Neuron (in vitro differentiated cells): ENCODE measurements at regions not wholly inside any gene's neighbourhood (a gene's known extent, or its start where the extent isn't known, plus 50 kb on each side); places are given as distances from the start of the nearest gene placed in this dataset.

Experiments used
- H2AFZ ChIP-seq: one replicate; pipeline ENCODE4 v1.6.1; 2013; ENCODE audit warnings: low read depth, mild to moderate bottlenecking, inconsistent platforms, low read length, moderate library complexity
- H3K27me3 ChIP-seq: one replicate; pipeline ENCODE4 v1.6.1; 2013; ENCODE audit warnings: low read length; ENCODE audit not compliant: insufficient read depth
- H3K36me3 ChIP-seq: one replicate; pipeline ENCODE4 v1.6.1; 2013; ENCODE audit warnings: low read length; ENCODE audit not compliant: insufficient read depth
- H3K4me1 ChIP-seq: one replicate; pipeline ENCODE4 v1.6.1; 2013; ENCODE audit warnings: low read length; ENCODE audit not compliant: insufficient read depth
- H3K4me3 ChIP-seq: 2 replicates; pipeline ENCODE4 v1.5.1; 2013; ENCODE audit warnings: mild to moderate bottlenecking, low read length, moderate library complexity
- H3K9me3 ChIP-seq: one replicate; pipeline ENCODE4 v1.6.1; 2013; ENCODE audit warnings: low read length

DNA sequence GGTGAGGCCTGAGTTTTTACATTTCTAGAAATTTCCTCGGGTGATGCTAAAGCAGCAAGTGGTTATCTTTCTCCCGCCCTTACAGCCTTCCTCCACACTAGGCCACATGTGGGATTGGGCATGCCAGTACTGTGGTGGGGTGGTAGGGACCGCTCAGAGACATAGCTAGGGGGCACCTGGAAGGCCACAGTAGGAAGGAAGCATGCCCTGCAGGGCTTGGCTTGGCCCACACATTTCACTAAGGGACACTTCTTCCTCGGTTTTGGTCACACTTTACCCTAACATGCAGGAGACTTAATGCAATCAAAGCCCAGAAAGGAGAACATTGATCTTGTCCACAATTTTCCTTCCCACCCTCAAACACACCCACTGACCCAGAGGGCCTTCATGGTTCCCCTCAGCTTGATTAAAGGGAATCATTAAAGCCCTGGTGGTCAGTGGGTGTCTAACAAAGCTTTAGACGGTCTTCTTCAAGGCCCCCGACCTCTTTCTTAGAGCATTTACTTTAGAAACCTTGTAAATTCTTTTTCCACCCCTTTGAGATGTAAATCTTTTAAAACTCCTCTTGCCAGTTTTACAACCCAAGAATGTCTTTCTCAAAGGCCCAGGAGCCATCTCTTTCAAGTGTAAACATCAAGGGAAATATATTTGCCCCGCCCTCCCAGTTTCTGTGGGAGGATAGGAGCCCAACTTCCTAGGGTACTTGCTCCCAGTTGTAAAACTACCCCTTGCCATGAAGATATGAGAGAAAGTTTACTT, 246.4 kb upstream of the PTBP2 start:
- no peak overlapping the region for H3K4me3 ChIP-seq
- H3K4me1 ChIP-seq: peaks cover 32% of the 10 kb centered on the region
- H2AFZ ChIP-seq: no peak overlapping the region
- no peaks in the 10 kb centered on the region for H3K36me3 ChIP-seq
- H3K27me3 ChIP-seq: no peaks in the 10 kb centered on the region
- no peaks in the 10 kb centered on the region for H3K9me3 ChIP-seq

DNA sequence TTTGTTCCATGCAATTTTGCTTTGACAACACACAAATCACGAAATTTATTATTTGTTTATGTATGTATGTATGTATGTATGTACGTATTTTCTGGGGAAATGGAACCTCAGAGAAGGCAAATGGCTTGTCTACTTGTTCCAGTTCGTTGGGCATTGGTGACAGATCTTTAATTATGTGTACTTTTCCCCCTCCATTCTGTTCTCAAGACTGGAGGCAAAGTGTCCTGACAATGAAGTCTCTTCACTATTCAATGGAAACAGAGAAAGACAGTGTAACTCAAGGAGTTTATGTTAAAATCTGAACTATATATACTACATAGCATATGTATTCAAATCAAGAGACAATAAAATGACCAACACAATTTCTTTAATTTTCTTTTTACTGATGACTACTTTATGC, 245.7 kb upstream of the PTBP2 start:
- H3K27me3 ChIP-seq: no peaks in the 10 kb centered on the region
- H3K36me3 ChIP-seq: no peaks in the 10 kb centered on the region
- no peak overlapping the region for H2AFZ ChIP-seq

DNA sequence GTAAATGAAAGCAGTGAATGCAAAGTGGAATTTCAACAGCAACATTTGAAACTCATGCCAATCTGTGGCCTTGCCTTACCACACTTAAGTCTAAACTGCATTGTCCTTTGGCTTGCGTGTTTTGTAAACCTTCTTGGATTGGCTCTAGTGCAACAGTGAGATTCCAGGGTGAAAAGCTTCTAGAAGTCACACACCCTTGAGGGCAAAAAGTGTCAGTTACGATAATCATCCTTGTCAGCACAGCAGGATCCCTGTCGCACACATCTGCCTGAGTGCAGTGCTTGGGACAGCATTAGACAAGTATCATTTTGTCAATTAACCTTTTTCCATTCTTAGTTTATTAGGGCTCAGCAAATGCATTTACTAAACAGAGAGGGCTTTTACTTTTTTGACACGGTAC, 243.4 kb upstream of the PTBP2 start:
- Histone ChIP-seq H3K4me3 (no peak overlapping the region), H3K36me3 (no peaks in the 10 kb centered on the region), H2AFZ (no peak overlapping the region), H3K4me1 (peaks cover 44% of the 10 kb centered on the region), H3K9me3 (no peaks in the 10 kb centered on the region), H3K27me3 (no peaks in the 10 kb centered on the region)

More for the DNA sequence above, 245.7 kb upstream of the PTBP2 start:
- Histone ChIP-seq H3K4me1 (peaks cover 32% of the 10 kb centered on the region), H3K9me3 (no peaks in the 10 kb centered on the region), H3K4me3 (no peak overlapping the region)

DNA sequence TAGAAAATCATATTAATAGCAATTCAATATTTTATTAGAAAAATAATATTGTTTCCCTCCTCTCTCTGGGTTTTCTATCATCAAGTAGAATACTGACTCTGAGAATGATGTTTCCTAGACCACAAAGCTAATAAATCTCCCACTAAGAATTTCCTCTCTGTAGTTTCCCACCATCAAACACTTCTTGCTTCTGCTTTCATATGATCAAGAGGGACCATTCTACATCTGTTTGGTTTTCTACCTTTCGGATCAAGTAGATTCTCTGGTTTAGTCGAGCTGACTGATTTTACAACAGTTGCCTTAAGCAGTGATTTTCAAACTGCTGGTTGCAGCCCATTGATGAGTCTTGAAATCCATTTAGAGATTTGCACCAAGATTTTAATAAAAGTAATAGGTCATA, 240.2 kb upstream of the PTBP2 start:
- Histone ChIP-seq H3K36me3 (no peaks in the 10 kb centered on the region), H3K9me3 (no peaks in the 10 kb centered on the region), H3K27me3 (no peaks in the 10 kb centered on the region), H2AFZ (no peak overlapping the region), H3K4me3 (no peak overlapping the region), H3K4me1 (peaks cover 17% of the 10 kb centered on the region)

DNA sequence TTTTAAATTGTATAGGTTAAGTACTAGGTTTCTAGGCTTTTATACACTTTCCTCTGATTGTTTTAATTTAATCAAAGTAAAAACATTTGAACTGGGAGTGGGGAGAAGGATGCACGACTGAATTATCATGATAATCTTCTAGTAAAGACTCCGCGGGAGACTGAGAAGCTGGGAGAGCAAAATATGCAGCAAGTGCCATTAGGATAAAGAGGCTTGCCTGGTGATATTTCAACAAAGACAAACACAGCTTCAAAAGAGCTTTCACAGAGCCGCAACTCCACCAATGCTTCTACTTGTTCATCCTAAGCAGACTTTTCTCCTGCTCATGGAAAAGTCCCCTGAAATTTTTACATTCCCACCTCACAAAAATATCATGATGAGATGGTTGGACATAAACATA, 239.0 kb upstream of the PTBP2 start:
- Histone ChIP-seq H3K9me3 (no peaks in the 10 kb centered on the region), H3K27me3 (no peaks in the 10 kb centered on the region), H2AFZ (peak overlapping the region; percentile 81), H3K36me3 (no peaks in the 10 kb centered on the region), H3K4me3 (peak overlapping the region; percentile 33), H3K4me1 (peaks cover 24% of the 10 kb centered on the region)

DNA sequence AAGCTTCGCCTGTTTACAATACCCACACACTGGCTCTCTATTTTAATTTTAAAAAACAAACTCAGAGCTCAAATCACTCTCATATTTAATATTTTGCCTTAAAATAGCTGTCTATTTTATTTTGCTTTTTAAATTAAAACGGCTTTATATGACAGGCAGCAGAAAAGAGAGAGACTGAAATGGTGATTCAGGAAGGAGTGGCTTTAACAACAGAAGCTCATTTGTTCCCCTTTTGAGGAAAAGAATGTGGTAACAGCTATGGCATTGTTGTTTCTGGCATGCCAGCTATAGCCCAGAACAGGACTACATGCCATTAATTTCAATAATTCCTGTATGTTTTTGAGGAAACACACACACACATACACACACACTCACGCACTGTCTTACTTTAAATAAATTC, 234.2 kb upstream of the PTBP2 start:
- Histone ChIP-seq H2AFZ (no peak overlapping the region), H3K27me3 (no peaks in the 10 kb centered on the region), H3K4me3 (no peak overlapping the region), H3K9me3 (no peaks in the 10 kb centered on the region), H3K36me3 (no peaks in the 10 kb centered on the region), H3K4me1 (peaks cover 21% of the 10 kb centered on the region)

DNA sequence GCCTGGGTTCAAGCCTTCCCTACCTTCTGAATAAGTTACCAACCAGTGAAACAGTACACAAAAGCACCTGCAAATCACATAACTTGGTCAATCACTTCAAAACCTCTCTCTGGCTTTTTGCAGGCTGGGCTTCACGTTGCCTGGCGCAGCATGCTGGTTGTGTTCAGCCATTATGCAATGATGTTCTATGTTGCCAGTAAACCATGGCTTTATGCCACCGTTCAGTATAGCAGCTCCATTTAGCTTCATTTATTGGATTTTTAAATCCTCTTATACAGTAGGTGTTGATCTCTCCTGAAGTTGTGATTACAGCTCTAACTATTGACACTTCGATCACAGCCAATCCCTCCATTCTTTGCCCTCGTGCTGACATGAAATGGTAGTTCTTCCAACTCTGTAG, 233.6 kb upstream of the PTBP2 start:
- H3K4me3 ChIP-seq: no peak overlapping the region
- no peaks in the 10 kb centered on the region for H3K9me3 ChIP-seq

DNA sequence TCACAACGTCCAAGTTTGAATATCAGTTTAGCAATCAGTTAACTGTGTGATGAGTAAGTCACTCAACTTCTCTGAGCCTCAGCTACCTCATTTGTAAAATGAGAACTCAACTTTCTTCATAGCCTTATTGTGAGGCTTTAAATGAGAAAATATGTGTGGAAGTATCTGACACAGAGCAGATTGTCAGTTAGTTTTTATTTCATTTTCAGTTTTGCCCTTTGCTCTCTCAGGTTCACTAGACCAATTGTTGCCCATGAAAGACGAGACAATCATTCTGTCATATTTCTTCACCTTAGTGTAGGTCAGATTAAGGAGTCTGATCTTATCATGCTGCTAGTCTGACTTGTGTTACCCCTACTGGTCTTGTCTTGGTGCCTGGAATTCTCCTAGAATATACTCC, 232.8 kb upstream of the PTBP2 start:
- Histone ChIP-seq H3K4me3 (no peak overlapping the region), H3K36me3 (no peaks in the 10 kb centered on the region), H3K27me3 (no peaks in the 10 kb centered on the region), H3K9me3 (no peaks in the 10 kb centered on the region), H2AFZ (no peak overlapping the region), H3K4me1 (peaks cover 16% of the 10 kb centered on the region)

More for the DNA sequence above, 233.6 kb upstream of the PTBP2 start:
- H2AFZ ChIP-seq: no peak overlapping the region
- H3K27me3 ChIP-seq: no peaks in the 10 kb centered on the region
- H3K4me1 ChIP-seq: peaks cover 17% of the 10 kb centered on the region
- H3K36me3 ChIP-seq: no peaks in the 10 kb centered on the region

DNA sequence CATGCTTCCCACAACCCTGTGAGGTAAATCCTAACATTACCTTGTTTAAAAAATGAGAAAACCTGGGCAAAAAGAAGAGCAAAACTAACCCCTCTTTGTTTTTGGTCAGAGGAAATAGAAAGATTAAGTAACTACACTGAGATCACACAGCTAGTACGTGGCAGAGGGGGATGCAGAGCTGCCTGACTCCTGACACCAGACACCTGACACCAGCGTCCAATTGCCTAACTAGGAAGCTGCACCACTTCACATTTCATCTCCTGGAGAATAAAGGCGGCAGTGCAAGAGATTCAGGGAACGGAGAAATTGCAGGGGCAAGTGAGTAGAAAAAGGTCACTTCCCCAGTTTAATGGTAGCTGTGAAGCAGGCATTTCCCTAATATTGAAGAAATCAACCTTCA, 229.3 kb upstream of the PTBP2 start:
- no peaks in the 10 kb centered on the region for H3K36me3 ChIP-seq
- no peaks in the 10 kb centered on the region for H3K27me3 ChIP-seq
- H2AFZ ChIP-seq: no peak overlapping the region
- no peaks in the 10 kb centered on the region for H3K9me3 ChIP-seq
- no peak overlapping the region for H3K4me3 ChIP-seq
- H3K4me1 ChIP-seq: peaks cover 11% of the 10 kb centered on the region

DNA sequence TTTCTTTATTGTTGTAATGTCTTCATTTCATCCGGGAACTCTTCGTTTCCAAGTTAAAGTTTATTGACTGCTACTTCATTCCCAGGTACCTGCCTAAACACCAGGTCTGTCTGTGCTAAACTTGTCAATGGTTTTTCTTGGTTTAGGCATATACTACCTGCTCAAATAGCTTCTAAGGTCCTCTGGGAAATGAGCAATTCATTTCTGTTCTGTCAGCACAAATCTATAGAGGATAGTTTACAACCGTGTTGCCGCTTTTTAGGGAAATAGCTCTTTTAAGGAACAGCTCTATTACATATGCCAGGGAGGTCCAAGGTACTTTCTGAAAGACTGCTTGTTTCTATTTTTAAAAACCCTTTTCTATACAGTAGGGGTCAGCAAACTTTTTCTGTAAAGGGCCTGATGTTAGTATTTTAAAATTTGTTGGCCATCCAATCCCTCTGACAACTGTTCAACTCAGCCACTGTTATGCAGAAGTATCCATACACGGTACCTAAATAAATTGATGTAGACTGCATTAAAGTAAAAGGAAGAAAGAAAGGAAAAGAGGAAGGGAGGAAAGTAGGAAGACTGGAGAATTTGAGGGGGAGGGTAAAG, 222.7 kb upstream of the PTBP2 start:
- Histone ChIP-seq H3K4me1 (no peaks in the 10 kb centered on the region), H3K27me3 (no peaks in the 10 kb centered on the region), H3K4me3 (no peak overlapping the region)

DNA sequence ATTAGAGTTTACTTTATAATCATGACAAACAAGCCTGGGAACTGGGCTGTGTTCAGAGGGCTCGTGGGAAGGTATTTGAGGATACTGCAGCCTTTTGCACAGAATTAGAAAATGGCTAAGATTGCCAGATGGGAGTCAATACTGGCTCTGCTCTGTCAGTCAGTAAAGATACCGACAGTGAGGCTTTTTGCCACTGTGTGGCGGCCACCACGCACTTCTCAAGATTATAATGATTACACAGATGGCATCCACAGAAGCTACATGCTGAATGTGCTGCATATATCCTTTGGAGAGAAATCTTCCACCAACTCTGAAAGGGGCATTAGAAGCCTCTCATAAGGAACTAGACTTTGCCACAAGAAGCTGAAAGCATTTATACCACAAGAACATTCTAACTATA, 213.4 kb upstream of the PTBP2 start:
- H3K27me3 ChIP-seq: no peaks in the 10 kb centered on the region
- no peaks in the 10 kb centered on the region for H3K36me3 ChIP-seq
- H3K4me3 ChIP-seq: no peak overlapping the region
- no peak overlapping the region for H2AFZ ChIP-seq
- no peaks in the 10 kb centered on the region for H3K9me3 ChIP-seq
- peaks cover 2% of the 10 kb centered on the region for H3K4me1 ChIP-seq

More for the DNA sequence above, 222.7 kb upstream of the PTBP2 start:
- Histone ChIP-seq H3K36me3 (no peaks in the 10 kb centered on the region), H2AFZ (no peak overlapping the region), H3K9me3 (no peaks in the 10 kb centered on the region)

DNA sequence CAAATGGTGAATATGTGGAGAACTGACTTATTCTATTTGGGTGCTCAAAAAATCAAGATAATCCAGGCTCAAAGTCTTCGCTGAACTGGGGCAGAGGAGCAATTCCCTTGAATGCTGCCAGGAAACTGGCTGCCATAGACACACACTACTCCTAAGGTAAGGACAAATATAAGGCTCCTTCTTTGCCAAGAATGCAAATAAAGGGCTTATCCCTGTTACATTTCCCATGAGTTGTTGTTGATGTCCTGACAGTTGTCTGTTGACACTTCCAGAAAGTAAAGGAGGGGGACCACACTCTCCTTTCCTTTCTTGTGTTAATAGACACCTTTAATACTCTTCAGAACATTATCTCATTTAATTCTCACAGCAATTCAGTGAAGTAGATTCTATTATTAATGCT, 212.2 kb upstream of the PTBP2 start:
- Histone ChIP-seq H2AFZ (no peak overlapping the region), H3K36me3 (no peaks in the 10 kb centered on the region), H3K4me3 (no peak overlapping the region), H3K4me1 (peaks cover 2% of the 10 kb centered on the region), H3K9me3 (no peaks in the 10 kb centered on the region), H3K27me3 (no peaks in the 10 kb centered on the region)

DNA sequence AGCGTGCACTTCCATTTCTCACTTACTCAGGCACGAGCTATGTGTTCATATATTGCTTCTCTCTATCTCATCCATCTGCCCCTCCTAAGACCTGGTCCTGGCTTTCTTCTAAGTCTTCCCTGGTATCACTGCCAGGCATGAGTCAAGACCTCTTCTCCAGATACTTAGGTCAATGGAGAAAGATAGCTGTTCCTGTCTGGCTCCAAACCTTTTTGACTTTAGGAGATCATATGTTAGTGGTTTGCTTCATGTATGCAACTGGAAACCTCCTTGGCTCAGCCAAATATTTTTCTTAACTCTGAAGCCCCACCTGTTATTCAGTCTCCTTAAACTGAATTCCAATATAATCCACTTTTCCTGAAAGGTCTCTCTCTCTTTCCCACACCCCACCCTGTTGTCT, 211.6 kb upstream of the PTBP2 start:
- no peak overlapping the region for H2AFZ ChIP-seq
- no peaks in the 10 kb centered on the region for H3K27me3 ChIP-seq
- H3K36me3 ChIP-seq: no peaks in the 10 kb centered on the region
- H3K4me3 ChIP-seq: no peak overlapping the region
- peaks cover 2% of the 10 kb centered on the region for H3K4me1 ChIP-seq
- no peaks in the 10 kb centered on the region for H3K9me3 ChIP-seq

DNA sequence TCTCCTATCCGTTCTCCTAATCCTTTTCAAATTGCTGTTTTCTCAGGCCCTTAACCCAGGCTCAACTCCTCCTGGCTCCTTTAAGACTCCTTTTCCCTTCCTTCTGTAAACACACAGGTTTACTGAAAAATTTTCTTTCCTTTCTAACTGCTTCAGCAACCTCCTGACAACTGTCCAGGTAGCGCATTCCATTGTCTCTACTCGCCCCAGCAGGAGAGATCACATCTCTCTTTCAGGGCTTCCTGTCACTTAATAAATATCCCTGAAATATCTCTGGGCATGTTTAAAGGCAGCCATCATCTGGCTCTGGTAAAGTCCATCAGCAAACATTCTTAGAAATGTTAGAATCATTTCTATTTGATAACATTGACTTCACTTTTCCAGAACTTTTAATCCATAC, 211.2 kb upstream of the PTBP2 start:
- Histone ChIP-seq H3K4me1 (no peaks in the 10 kb centered on the region), H3K27me3 (no peaks in the 10 kb centered on the region), H3K4me3 (no peak overlapping the region), H3K36me3 (no peaks in the 10 kb centered on the region), H2AFZ (no peak overlapping the region), H3K9me3 (no peaks in the 10 kb centered on the region)
